RWPE2 (cell line): ENCODE measurements at regions not wholly inside any gene's neighbourhood (a gene's known extent, or its start where the extent isn't known, plus 50 kb on each side); places are given as distances from the start of the nearest gene placed in this dataset.

ENCODE experiments used
- ATAC-seq: fragments of 200-7000 bp; cut with Tn5 transposase; 3 replicates; pipeline ENCODE4 v1.9.1; 2021; ENCODE audit warnings: low read depth
- DNase-seq: peaks from one replicate; pipeline ENCODE4 v3.0.0-alpha.2; 2020; ENCODE audit warnings: low spot score
- H3K27ac ChIP-seq: fragments of 450-650 bp; 2 replicates; pipeline ENCODE4 v1.5.1; 2017; ENCODE audit warnings: mild to moderate bottlenecking; ENCODE audit not compliant: poor library complexity, severe bottlenecking
- H3K27me3 ChIP-seq: fragments of 250-450 bp; sonication (Bioruptor Pico); 2 replicates; pipeline ENCODE4 v1.5.1; 2021; ENCODE audit warnings: mild to moderate bottlenecking, moderate library complexity; ENCODE audit not compliant: insufficient read depth, poor library complexity, severe bottlenecking
- H3K36me3 ChIP-seq: fragments of 250-450 bp; sonication (Bioruptor Pico); 2 replicates; pipeline ENCODE4 v1.5.1; 2020; ENCODE audit warnings: low read depth, mild to moderate bottlenecking, moderate library complexity
- H3K4me1 ChIP-seq: fragments of 250-450 bp; sonication (Bioruptor Pico); 2 replicates; pipeline ENCODE4 v1.5.1; 2021; ENCODE audit warnings: mild to moderate bottlenecking, moderate library complexity; ENCODE audit not compliant: insufficient read depth, poor library complexity, severe bottlenecking
- H3K4me3 ChIP-seq: fragments of 250-450 bp; sonication (Bioruptor Pico); 2 replicates; pipeline ENCODE4 v1.5.1; 2021; ENCODE audit warnings: mild to moderate bottlenecking, moderate library complexity; ENCODE audit not compliant: severe bottlenecking
- H3K9me3 ChIP-seq: fragments of 250-450 bp; sonication (Bioruptor Pico); 2 replicates; pipeline ENCODE4 v1.5.1; 2021; ENCODE audit warnings: mild to moderate bottlenecking, moderate library complexity; ENCODE audit not compliant: severe bottlenecking
- TF ChIP-seq, protein P1 (sequence below): fragments of 450-650 bp; IDR thresholded peaks from one replicate; pipeline ENCODE4 v1.5.1; 2017; ENCODE audit warnings: mild to moderate bottlenecking, moderate library complexity; ENCODE audit not compliant: poor library complexity, severe bottlenecking

DNA sequence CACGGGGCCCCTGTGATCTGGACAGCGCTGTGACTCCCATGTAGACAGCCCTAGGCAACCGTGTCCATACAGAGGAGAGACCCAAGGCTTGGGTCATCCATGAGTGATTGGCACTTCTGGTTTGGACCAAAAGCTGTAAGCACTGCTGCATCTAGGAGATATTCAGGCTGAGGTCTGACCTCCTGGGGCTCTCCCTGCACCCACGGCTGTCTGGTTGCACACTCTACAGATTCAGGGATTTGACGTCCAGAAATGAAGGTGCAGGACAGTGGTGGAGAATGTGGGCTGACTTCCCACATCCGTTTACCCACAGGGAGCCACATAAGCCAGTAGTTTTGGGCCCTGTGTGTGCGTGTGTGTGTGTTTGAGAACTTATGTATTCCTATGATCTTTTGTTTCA is 76.2 kb upstream of the ARHGEF7 start:
- Histone ChIP-seq H3K9me3 (no peaks in the 10 kb centered on the region), H3K36me3 (no peaks in the 10 kb centered on the region), H3K27ac (no peak overlapping the region), H3K4me3 (no peak overlapping the region), H3K27me3 (peaks cover 3% of the 10 kb centered on the region), H3K4me1 (no peaks in the 10 kb centered on the region)
- DNase-seq (no peak), ATAC-seq (no peak)
- TF ChIP-seq, protein P1, sequence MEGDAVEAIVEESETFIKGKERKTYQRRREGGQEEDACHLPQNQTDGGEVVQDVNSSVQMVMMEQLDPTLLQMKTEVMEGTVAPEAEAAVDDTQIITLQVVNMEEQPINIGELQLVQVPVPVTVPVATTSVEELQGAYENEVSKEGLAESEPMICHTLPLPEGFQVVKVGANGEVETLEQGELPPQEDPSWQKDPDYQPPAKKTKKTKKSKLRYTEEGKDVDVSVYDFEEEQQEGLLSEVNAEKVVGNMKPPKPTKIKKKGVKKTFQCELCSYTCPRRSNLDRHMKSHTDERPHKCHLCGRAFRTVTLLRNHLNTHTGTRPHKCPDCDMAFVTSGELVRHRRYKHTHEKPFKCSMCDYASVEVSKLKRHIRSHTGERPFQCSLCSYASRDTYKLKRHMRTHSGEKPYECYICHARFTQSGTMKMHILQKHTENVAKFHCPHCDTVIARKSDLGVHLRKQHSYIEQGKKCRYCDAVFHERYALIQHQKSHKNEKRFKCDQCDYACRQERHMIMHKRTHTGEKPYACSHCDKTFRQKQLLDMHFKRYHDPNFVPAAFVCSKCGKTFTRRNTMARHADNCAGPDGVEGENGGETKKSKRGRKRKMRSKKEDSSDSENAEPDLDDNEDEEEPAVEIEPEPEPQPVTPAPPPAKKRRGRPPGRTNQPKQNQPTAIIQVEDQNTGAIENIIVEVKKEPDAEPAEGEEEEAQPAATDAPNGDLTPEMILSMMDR, result no peak

DNA sequence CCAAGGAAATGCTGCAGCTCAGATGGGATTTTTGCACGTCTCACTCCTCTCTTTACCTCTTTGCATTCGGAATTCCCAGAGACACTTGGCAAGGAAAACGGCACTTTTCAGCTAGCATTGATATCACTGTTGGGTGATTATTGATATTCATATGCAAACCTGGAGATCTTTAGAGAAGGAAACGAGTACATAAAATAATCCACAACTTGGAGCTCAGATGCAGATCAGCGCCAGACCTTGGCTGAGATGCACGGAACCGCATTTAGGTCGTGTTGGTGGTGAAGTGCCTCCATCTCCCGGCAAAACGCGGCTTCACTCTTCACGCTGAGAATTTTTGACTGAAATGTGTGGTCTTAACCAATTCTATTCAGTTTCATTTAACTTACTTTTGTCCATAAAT is 77.2 kb upstream of the ARHGEF7 start:
- Histone ChIP-seq H3K4me1 (no peaks in the 10 kb centered on the region), H3K4me3 (no peak overlapping the region), H3K9me3 (no peaks in the 10 kb centered on the region), H3K27me3 (peaks cover 3% of the 10 kb centered on the region), H3K27ac (no peak overlapping the region), H3K36me3 (no peaks in the 10 kb centered on the region)
- no peak for DNase-seq
- TF ChIP-seq, protein P1, result no peak
- no peak for ATAC-seq

DNA sequence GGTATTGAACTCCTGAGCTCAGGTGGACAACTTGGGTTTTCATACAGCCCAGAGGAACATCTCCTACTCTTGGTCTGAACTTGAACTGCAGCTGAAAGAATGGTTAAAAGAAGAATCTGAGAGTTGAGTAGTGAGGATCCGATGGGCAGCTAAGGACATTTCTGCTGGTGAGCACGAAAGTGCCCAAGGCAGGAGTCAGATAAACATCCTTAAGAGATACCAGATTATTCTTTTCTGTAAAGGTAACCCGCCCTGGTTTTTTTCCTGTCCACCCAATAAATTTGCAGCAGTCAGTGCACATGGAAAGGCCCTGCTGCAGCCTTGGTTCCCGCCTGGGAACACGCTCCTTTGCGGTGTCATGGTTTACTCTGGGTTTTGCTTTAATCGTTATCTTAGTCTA is 78.4 kb upstream of the ARHGEF7 start:
- no peak for ATAC-seq
- DNase-seq, result no peak
- Histone ChIP-seq H3K27ac (no peak overlapping the region), H3K4me3 (no peak overlapping the region), H3K9me3 (no peaks in the 10 kb centered on the region), H3K27me3 (peaks cover 3% of the 10 kb centered on the region), H3K4me1 (no peaks in the 10 kb centered on the region), H3K36me3 (no peaks in the 10 kb centered on the region)
- TF ChIP-seq, protein P1, result no peak

DNA sequence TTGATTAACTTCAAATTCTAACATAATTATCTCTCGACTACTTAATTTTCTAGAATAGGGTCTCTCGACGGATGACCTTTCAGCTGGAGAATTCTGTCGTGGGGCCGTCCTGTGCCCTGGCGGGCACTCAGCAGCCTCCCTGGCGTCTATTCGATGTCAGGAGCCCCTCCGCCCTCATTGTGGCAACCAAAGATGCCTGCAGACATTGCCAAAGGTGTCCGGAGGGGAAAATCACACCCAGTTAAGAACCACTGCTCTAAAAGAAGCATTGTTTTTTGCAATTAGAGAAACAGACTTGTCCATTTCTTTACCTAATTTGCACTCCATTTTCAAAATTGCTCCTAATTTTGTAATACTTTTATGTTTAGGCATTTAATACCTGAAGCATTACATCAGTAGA is 79.2 kb upstream of the ARHGEF7 start:
- H3K9me3 ChIP-seq, result no peaks in the 10 kb centered on the region
- no peak for ATAC-seq
- peaks cover 3% of the 10 kb centered on the region for H3K27me3 ChIP-seq
- no peaks in the 10 kb centered on the region for H3K4me1 ChIP-seq
- TF ChIP-seq, protein P1, result no peak
- DNase-seq, result no peak
- H3K36me3 ChIP-seq, result no peaks in the 10 kb centered on the region
- no peak overlapping the region for H3K4me3 ChIP-seq
- H3K27ac ChIP-seq, result no peak overlapping the region

DNA sequence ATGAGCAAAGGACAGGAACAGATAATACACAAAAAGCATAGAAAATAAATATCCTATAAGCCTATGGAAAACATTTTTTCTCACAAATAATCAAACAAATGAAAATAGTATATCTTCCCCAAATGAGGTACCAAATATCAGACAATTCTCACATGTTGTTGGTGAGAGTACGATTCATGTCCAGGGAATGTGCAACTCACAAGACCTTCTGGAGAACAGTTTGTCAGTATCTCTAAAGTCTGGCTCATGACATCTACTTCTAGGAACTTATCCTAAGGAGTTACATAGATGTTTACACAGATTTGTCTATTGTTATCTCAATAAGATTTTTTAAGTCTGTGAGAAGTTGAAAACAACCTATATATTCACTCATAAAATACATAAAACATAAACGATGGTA is 80.3 kb upstream of the ARHGEF7 start:
- H3K36me3 ChIP-seq, result no peaks in the 10 kb centered on the region
- ATAC-seq (no peak), DNase-seq (no peak)
- H3K27ac ChIP-seq, result no peak overlapping the region
- H3K4me3 ChIP-seq, result no peak overlapping the region
- peaks cover 3% of the 10 kb centered on the region for H3K27me3 ChIP-seq
- TF ChIP-seq, protein P1, result no peak
- H3K9me3 ChIP-seq, result no peaks in the 10 kb centered on the region
- no peaks in the 10 kb centered on the region for H3K4me1 ChIP-seq
